ENCODE measurements at regions not wholly inside any gene's neighbourhood (a gene's known extent, or its start where the extent isn't known, plus 50 kb on each side); places are given as distances from the start of the nearest gene placed in this dataset.

- DNase-seq (ENCODE audit: low spot score), result no peak
These were observed 170.4 kb downstream of the RSL24D1 start for GRCh38 chr15:55026381-55026780.

GRCh38 chr15:55017635-55018034, 179.1 kb downstream of the RSL24D1 start:
- DNase-seq (ENCODE audit: low spot score), result no peak

GRCh38 chr15:55016225-55016624, 180.5 kb downstream of the RSL24D1 start:
- DNase-seq (ENCODE audit: low spot score), result no peak

GRCh38 chr15:55015093-55015445, 181.7 kb downstream of the RSL24D1 start:
- DNase-seq (ENCODE audit: low spot score), result no peak

- DNase-seq (ENCODE audit: low spot score), result no peak
These were observed 182.2 kb downstream of the RSL24D1 start for GRCh38 chr15:55014391-55015092.

- no peak for DNase-seq (ENCODE audit: low spot score)
These were observed 188.3 kb downstream of the RSL24D1 start for GRCh38 chr15:55008421-55008820.

- DNase-seq (ENCODE audit: low spot score), result no peak
These were observed 189.2 kb downstream of the RSL24D1 start for GRCh38 chr15:55007561-55007960.

GRCh38 chr15:55005679-55006078, 191.1 kb downstream of the RSL24D1 start:
- no peak for DNase-seq (ENCODE audit: low spot score)

- DNase-seq (ENCODE audit: low spot score), result peak; percentile 6
These were observed 192.5 kb downstream of the RSL24D1 start for GRCh38 chr15:55003965-55004873.

GRCh38 chr15:54998661-54999060, 198.1 kb downstream of the RSL24D1 start:
- no peak for DNase-seq (ENCODE audit: low spot score)

GRCh38 chr15:54990793-54991192, 205.9 kb downstream of the RSL24D1 start:
- no peak for DNase-seq (ENCODE audit: low spot score)

GRCh38 chr15:54987881-54988280, 208.9 kb downstream of the RSL24D1 start:
- DNase-seq (ENCODE audit: low spot score), result no peak

GRCh38 chr15:54979964-54980363, 216.8 kb downstream of the RSL24D1 start:
- no peak for DNase-seq (ENCODE audit: low spot score)

- no peak for DNase-seq (ENCODE audit: low spot score)
These were observed 234.1 kb downstream of the RSL24D1 start for GRCh38 chr15:54962637-54963036.

GRCh38 chr15:54960266-54960665, 236.5 kb downstream of the RSL24D1 start:
- DNase-seq (ENCODE audit: low spot score), result no peak

- no peak for DNase-seq (ENCODE audit: low spot score)
These were observed 255.3 kb downstream of the RSL24D1 start for GRCh38 chr15:54941417-54941816.

- no peak for DNase-seq (ENCODE audit: low spot score)
These were observed 279.4 kb downstream of the RSL24D1 start for GRCh38 chr15:54917312-54917711.

- DNase-seq (ENCODE audit: low spot score), result no peak
These were observed 281.4 kb downstream of the RSL24D1 start for GRCh38 chr15:54915380-54915779.

- DNase-seq (ENCODE audit: low spot score), result no peak
These were observed 312.4 kb downstream of the RSL24D1 start for GRCh38 chr15:54884312-54884711.

- no peak for DNase-seq (ENCODE audit: low spot score)
These were observed 336.8 kb downstream of the RSL24D1 start for GRCh38 chr15:54859982-54860381.

GRCh38 chr15:54854667-54855066, 342.1 kb downstream of the RSL24D1 start:
- DNase-seq (ENCODE audit: low spot score), result no peak

GRCh38 chr15:54850101-54850500, 346.6 kb downstream of the RSL24D1 start:
- DNase-seq (ENCODE audit: low spot score), result no peak

- no peak for DNase-seq (ENCODE audit: low spot score)
These were observed 353.7 kb downstream of the RSL24D1 start for GRCh38 chr15:54843006-54843405.
